Stimulated activated CD4-positive, alpha-beta T cell treated with anti-CD3 and anti-CD28 coated beads, Interleukin-4, amount 100 ng/mL, for 4 hours (primary cell): ENCODE measurements at regions not wholly inside any gene's neighbourhood (a gene's known extent, or its start where the extent isn't known, plus 50 kb on each side); places are given as distances from the start of the nearest gene placed in this dataset.
"Not testable (repeated sequence)": the region's sequence is repeated elsewhere in the genome, so short reads cannot be mapped to it uniquely, and the experiment has no call there.

Experiments used
- DNase-seq, 2 experiments: peaks; one replicate each; pipeline ENCODE4 v3.0.0-alpha.2; 2020

DNA sequence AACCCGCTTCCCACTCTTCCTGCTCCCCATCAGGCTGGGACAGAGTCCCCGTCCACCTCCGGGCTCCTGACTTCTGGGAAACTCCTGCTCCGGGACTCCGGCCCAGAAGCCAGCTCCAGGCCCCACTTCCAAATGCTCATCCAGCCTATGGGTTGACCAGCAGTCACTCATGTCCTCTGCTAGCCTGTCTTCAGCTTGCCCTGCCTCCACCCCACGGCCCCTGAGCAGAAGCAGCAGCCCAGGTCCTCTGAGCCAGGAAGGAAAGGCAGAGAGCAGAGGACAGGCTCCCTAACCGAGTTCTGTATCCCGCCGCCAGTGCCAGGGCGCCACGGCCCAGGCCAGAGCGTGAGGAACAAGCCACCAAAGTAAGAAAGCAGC is 86.4 kb upstream of the ID2 start:
- no peak for DNase-seq

GRCh38 chr2:8595811-8596600 is 85.8 kb upstream of the ID2 start:
- DNase-seq: no peak

DNA sequence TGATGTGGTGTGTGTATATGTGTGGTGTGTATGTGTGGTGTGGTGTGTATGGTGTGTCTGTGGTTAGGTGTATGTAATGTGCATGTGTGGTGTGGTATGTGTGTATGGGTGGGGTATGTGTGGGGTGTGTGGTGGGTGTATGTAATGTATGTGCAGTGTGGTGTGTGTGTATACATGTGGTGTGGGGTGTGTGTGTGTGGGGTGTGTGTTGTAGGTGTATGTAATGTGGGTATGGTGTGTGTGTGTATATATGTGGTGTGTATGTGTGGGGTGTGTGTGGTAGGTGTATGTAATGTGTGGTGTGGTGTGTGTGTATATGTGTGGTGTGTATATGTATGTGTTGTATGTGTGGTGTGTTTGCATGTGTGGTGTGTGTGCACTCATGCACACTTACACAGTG is 84.8 kb upstream of the ID2 start:
- DNase-seq: no peak

DNA sequence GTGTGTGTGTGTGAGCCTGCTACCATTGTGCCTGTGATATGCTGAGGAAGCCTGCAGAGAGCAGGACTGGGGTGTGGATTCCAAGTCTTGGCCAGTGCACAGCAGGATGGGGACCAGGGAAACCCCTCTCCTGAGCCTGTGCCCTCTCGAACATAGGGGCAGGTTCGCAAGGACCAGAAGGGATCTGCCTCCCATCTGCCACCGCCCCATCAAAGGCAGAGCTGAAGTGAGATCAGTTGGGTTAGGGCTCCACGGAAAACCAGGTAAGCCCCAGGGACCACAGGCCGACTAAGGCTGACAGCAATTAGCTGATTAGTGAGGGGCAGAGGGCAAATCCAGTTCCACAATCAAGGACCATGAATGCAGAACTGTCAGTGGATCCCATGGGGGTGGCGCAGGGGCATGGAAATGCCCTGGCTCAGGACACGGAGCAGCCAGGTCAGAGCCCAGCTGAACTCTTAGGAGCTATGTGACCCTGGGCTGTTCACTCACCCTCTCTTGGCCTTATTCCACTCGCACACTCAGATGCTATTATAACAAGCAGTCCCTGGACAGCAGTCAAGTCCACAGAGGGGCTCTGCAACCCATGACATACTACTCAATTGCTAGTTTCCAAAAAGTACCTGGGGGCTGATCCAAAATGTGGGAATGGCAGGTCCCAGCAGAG is 84.2 kb upstream of the ID2 start:
- no peak for DNase-seq

- no peak for DNase-seq
Measured at GRCh38 chr2:8598295-8599165, 83.3 kb upstream of the ID2 start.

GRCh38 chr2:8599421-8600242 is 82.2 kb upstream of the ID2 start:
- no peak for DNase-seq

DNA sequence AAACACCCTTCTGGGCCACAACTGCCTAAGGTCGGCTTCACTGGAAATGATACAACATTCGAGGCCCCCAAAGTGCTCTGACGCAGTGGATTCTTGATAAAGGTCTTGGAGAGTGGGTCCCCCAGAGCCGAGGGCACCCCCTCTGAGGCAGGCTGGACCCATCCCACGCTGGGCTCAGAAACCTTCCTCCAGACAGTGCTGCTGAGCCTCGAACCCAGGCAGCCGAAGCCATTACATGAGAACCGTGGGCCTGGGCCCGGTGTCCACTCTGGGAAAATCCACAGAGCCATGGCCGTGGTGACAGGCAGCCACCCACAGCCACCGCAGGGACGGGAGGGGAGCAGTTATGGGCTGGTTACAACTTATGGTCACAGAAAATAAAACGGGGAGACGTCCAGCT is 81.4 kb upstream of the ID2 start:
- DNase-seq: no peak

DNA sequence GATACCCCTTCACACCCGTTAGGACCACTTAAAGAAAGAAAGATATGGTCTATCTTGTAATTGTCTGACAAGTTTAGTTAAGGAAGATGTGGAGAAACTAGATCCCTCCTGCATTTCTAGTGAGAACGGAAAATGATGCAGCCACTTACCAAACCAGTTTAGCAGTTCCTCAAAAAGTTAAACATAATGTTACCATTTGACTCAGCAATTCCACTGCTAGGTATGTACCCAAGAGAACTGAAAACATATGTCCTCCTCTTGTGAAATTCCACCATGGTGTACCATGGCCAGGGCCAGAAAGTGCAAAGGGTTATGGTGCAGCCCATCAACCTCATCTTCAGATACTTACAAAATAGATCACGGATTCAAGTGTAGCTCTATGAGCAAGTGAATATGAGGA is 79.0 kb upstream of the ID2 start:
- DNase-seq: no peak

DNA sequence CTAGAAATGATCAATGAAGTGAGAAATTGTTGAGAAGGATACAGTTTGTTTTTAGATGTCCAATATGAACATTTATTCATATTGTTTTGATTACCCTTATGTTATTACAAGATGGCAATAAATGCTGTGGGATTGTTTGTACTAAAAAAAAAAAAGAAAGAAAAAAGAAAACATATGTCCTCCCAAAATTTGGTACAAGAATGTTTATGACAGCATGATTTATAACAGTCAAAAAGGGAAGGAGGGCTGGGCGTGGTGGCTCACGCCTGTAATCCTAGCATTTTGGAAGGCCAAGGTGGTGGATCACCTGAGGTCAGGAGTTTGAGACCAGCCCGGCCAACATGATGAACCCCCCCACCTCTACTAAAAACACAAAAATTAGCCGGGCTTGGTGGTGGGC is 78.5 kb upstream of the ID2 start:
- not testable (repeated sequence) for DNase-seq

DNA sequence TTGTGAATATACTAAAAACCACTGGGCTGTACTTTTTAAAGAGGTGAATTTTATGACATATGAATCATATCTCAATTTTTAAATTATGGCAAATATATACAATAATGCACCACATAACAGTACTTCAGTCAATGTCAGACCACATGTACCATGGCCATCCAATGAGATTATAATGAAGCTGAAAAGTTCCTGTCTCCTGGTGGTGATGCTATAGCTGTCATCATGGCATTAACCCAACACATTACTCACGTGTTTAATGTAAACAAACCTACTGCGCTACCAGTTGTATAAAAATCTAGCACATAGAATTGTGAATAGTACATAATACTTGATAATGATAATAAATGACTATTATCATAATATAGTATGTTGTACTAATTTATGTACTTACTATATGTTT is 77.6 kb upstream of the ID2 start:
- no peak for DNase-seq

DNA sequence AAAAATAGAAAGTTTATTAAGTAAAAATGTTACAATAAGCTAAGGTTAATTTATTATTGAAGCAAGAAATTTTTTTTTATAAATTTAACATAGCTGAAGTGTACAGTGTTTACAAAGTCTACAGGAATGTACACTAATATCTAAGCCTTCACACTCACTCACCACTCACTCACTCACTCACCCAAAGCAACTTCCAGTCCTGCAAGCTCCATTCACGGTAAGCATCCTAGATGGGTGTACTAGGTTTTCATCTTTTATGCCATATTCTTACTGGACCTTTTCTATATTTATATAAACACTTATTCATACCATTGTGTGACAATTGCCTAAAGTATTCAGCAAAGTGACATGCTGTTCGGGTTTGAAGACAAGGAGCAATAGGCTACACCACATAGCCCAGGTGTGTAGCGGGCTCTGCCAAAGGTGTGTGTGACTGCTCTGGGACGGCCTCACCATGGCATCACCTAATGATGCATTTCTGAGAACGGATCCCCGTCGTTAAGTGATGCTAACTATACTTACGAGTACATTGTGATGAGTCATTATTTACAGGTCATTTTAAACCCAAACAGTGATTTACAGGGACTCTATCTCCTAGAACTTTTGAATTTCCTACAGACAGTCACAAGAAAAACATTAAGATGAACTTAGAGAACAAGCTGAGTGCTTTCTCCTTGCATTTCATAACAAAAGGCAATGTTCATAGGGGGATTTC is 76.3 kb upstream of the ID2 start:
- DNase-seq: no peak

DNA sequence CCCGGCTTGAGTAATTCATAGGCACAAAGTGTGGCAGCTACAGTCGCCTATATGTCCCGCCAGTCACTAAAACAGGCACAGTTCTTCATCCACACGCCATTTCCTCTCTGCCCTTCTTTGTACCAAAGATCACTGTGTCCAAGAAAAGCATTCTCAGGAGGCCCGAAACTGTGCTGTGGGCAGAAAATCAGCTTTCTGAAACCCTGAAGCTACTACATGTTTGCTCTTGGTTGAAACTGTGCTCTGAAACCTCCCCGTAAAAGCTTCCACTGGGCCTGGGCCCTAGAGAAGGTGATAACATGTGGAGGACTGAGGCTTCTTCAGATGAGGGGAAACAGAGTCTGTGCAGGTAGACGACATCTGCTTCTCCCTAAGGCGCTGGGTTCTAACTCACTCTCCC is 75.6 kb upstream of the ID2 start:
- no peak for DNase-seq

GRCh38 chr2:8606649-8607550 is 75.0 kb upstream of the ID2 start:
- no peak for DNase-seq

- DNase-seq: no peak
Measured at GRCh38 chr2:8607606-8608005, 74.2 kb upstream of the ID2 start.

GRCh38 chr2:8608411-8608954 is 73.4 kb upstream of the ID2 start:
- DNase-seq: no peak

GRCh38 chr2:8609357-8609811 is 72.5 kb upstream of the ID2 start:
- no peak for DNase-seq

GRCh38 chr2:8610775-8611174 is 71.1 kb upstream of the ID2 start:
- not testable (repeated sequence) for DNase-seq

- no peak for DNase-seq
Measured at GRCh38 chr2:8611246-8611645, 70.6 kb upstream of the ID2 start.

DNA sequence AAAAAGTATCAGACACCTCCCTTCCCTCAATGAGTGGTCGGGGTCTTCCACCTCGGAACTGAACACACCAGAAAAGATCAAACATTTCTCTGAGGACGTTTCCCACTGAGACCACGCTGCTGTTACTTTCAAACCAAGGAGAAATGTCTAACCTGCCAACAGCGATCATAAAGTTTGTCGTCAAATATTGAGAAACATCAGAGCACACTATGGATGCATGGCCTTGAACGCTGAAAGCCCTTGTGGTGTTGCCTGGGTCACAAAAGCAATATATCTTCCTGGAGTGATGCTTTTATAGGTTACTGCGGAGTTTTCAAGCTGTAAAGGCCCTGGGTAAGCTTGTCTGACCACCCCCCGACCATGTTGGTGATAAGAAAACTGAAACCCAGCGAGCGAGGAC is 70.2 kb upstream of the ID2 start:
- DNase-seq: no peak

DNA sequence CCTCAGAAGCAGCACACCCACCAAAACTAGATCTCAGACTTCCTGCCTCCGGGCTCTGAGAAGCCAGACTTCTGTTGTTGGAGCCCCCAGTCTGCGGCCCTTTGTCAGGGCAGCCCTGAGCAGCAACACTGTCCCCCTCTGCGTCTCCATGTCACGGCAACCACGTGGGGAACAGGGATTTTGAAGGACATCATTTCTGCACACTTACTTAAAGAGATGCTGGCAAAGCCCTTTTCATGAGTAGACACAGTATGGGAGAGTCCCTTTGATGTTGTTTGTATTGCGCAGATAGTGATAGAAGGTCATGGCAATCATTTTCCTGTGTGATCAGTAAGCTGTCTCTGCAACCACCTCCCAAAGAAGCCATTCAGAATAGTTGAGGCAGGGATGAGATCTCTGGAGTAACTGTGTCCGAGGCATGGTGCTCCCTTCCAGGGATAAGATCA is 69.1 kb upstream of the ID2 start:
- no peak for DNase-seq
